Activated naive CD4-positive, alpha-beta T cell treated with Interleukin-2 at 50 U/mL for 16 hours (primary cell): ENCODE measurements at regions not wholly inside any gene's neighbourhood (a gene's known extent, or its start where the extent isn't known, plus 50 kb on each side); places are given as distances from the start of the nearest gene placed in this dataset.

ENCODE experiments used
- DNase-seq: peaks from one replicate; pipeline ENCODE4 v3.0.0-alpha.2; 2020

DNA sequence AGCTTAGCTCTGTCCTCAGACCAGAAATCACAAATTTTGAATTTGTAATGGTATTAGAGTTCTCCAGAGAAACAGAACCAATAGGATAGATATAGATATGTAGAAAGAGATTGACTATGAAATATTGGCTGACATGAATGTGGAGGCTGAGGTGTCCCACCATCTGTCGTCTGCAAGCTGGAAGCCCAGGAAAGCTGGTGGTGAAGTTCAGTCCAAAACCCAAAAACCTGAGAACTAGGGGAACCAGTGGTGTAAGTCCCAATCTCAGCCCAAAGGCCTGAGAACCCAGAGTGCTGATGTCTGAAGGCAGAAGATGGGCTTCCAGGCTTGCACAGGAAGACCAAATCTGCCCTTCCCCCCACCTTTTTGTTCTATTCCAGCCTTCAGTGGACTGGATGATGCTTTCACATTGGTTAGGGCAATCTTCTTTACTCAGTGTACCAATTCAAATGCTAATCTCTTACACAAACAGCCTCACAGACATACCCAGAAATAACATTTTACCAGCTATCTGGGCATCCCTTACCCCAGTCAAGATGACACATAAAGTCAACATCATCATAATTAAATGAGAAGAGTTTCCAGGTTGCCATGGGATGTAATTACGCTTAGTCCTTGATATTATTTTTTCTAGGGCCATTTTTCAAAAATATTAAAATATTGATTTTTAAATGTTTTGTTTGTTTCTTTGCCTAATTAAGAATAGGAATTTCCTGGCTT is 570.8 kb downstream of the UTRN start:
- DNase-seq: no peak

DNA sequence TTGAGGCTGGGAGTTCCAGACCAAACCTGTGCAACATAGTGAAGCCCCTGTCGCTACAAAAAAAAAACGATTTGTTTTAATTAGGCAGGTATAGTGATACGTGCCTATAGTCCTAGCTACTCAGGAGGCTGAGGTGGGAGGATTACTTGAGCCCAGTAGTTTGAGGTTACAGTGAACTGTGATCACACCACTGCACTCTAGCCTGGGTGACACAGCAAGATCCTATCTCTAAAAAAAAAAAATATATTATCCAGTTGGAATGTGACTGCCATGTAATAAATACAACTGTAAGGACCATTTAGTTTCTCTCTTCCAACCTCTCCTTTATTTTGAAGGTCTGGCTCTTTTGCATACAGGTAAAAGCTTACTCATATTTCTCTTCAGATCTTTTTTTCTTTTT is 571.5 kb downstream of the UTRN start:
- no peak for DNase-seq

- no peak for DNase-seq
These were observed 572.0 kb downstream of the UTRN start for GRCh38 chr6:144857086-144857485.

- DNase-seq: no peak
These were observed 577.6 kb downstream of the UTRN start for GRCh38 chr6:144862769-144863168.

DNA sequence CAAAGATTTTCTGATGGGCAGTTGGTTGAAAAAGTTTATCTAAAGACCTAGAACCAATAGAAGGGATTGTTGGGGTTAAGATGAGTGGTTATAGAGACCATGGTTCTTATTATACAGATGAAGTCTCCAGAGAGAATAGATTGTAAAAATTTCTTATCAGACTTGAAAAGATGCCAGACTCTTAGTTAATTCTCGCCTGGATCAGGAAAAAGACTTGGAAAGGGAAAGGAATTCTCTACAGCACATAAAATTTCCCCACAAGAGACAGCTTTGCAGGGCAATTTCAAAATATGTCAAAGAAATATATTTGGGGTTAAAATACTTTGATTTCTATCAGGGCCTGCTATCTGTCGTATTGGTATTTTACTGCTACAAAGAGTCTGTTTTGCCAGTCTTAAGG is 582.6 kb downstream of the UTRN start:
- DNase-seq: no peak

DNA sequence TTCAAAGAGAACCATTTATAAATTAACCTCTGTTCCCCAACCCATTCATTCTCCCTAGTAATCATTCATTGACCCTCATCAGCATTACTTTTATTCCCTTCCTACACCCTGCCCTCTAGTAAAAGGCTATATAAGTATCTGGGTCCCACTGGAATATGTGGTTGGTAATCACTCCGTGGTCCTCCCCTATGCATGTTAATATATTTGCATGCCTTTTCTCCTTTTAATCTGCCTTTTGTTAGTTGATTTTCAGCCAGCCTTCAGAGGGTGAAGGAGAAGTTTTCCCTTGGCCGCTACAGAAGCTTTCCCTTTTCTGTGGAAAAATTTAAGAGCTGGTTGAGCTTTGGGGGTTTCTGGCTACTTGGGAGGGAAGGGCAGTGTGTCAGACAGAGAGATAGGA is 585.6 kb downstream of the UTRN start:
- DNase-seq: no peak

GRCh38 chr6:144873623-144874378 is 588.7 kb downstream of the UTRN start:
- DNase-seq: no peak

GRCh38 chr6:144876689-144877088 is 591.6 kb downstream of the UTRN start:
- DNase-seq: no peak

- no peak for DNase-seq
These were observed 592.0 kb downstream of the UTRN start for GRCh38 chr6:144877118-144877517.

DNA sequence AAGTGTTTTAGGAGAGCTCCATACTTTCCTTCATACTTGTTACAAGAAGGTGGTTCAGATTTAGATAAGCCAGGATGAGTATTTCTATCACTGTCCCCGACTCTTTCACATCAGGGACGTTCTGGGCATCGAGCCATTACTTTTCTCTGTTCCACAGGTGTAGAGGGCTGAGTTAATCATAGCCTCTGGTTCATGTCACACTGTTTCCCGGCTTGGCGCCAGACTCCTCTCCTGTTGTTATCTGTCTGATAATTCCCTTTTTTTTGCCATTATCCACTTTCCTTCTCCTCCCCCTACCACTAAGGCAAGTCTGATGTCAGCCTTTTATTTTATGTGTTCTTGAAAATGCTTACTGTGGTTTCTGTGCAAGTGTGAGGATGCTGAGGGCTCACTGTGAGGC is 593.4 kb downstream of the UTRN start:
- DNase-seq: no peak

DNA sequence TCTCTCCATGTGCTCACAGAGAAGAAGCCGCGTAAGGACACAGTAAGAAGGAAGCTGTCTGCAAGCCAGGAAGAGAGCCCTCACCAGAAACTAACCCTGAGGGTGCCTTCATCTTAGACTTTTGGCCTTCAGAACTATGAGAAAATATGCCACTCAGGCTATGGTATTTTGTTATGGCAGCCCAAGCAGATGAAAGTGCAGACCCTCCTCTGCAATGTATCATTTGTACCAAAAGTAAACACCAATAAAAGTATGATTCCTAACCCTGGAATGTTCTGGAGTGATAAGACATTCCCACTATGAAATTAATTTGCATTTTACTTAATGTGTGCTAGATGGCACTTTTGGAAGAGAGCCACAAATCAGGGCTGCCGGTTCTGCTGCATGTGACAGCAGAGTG is 594.3 kb downstream of the UTRN start:
- DNase-seq: no peak

DNA sequence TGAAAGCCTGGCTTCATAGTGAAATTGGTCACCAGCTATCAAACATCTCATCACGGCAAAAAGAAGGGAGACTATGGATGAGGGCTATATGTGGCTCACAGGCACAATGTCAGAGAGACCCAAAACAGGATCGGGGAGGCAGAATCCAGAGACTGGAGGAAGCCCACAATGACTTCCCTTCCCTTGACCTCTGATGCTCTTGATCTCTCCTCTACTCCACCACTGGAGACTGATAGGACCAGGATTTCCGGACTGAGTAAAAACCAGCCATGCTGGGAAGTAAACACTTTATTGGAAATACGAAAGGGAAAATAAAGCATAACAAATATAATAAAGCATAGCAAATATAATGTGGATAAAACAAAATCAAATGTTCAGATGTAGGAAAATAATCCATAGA is 597.3 kb downstream of the UTRN start:
- no peak for DNase-seq

GRCh38 chr6:144883915-144884314 is 598.8 kb downstream of the UTRN start:
- DNase-seq: no peak

DNA sequence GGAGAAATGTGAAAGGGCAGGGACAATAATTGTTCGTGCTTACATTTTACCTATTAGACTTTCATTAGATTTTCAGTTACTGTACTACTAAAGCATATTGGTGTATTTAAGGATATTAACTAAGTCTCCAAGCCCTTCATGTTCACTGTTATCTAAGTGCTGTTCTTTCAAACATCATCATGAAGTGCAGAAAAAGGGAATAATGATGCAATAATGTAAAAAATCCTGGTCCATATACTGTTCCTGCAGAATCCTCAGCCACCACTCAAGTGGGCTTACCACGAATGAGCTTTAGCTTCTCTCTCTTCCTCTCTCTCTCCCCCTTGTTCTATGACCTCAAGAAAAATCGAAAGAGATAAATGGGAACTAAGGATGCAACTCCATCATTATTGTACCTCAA is 600.7 kb downstream of the UTRN start:
- DNase-seq: no peak

GRCh38 chr6:144886682-144887081 is 601.5 kb downstream of the UTRN start:
- DNase-seq: no peak

GRCh38 chr6:144888621-144889020 is 603.5 kb downstream of the UTRN start:
- no peak for DNase-seq

GRCh38 chr6:144893680-144894151 is 608.6 kb downstream of the UTRN start:
- DNase-seq: no peak

DNA sequence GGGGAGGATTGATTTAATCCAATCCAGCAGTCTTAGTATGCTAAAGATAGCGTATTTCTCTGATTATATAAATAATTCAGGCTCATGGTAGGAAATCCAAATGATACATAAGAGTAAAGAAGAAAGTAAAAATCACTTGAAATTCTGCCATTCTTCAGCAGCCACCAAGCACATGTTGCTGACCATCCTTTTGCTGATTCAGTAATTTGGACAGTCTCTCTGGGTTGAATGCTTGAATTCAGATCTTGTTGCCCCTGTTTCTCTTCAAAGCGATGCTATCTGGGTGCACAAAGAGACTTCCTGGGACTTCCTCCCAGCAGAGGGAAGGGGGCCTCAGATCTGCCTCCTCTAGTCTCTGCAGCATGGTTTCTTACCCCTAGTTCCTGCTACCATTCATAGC is 609.1 kb downstream of the UTRN start:
- no peak for DNase-seq

GRCh38 chr6:144895313-144896278 is 610.5 kb downstream of the UTRN start:
- no peak for DNase-seq

GRCh38 chr6:144896289-144896688 is 611.2 kb downstream of the UTRN start:
- no peak for DNase-seq

GRCh38 chr6:144896871-144897270 is 611.7 kb downstream of the UTRN start:
- DNase-seq: no peak

DNA sequence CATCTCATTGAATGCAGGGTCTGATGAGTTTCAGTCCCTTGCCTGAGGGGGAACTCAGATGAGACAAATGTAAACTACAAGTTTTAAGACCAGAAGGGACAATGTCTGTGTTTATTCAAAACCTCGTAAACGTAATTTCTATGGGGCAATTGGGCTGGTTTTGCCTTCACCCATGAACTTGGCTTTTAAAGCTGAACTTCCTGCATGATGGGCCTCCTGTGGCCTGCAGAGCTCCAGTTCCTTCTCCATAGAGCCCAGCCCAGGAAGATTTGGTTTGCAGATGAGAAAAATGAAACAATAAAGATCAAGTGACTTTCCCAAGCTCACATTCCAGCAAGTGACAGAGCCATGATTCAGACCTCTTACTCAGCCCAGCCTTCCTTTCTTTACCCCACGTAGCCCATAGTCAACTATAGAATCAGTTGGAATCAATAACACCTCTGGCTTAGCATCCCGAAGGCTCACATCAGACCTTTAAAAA is 612.3 kb downstream of the UTRN start:
- no peak for DNase-seq

DNA sequence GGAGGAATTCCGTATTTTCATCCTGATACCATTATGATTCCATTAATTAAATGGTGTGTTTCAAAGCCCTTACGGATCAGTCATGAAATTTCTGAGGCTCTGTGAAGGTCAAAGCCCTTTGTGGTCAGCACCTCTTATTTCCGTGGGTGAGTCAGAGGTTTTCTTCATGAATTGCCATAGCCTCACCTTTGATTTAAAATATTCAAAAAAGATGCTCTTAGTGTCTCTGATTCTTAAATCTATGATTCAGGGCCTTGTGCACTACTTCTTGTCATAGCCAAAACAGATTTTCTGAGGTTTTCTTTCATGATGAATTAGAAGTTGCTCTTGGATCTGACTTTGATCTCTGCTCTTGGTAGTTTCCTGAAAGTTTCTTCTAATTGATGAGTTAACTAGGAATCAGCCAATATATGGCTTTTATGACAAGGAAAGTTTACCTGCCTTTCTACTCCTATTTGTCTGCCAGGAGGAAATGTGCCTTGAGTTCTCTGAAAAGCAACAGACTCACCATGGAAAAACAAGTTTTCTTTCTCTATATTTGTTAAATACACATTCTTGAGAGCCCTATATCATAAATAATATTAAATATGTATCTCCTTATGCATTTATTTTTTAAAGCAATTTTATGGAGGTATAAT is 613.0 kb downstream of the UTRN start:
- DNase-seq: no peak
